Upper lobe of right lung (tissue), 1 donor: ENCODE measurements at regions not wholly inside any gene's neighbourhood (a gene's known extent, or its start where the extent isn't known, plus 50 kb on each side); places are given as distances from the start of the nearest gene placed in this dataset.
"Not testable (repeated sequence)": the region's sequence is repeated elsewhere in the genome, so short reads cannot be mapped to it uniquely, and the experiment has no call there.

Experiments
- ATAC-seq: fragments of 200-7000 bp; cut with Tn5 transposase; one replicate; pipeline ENCODE4 v1.9.1; 2020; ENCODE audit warnings: mild to moderate bottlenecking, moderate library complexity
- DNase-seq: peaks from one replicate; pipeline ENCODE4 v3.0.0-alpha.2; 2020
- H3K27ac ChIP-seq: fragments of 200-600 bp; one replicate; pipeline ENCODE4 v1.8.0; 2022
- H3K27me3 ChIP-seq: fragments of 200-600 bp; one replicate; pipeline ENCODE4 v1.8.0; 2022; ENCODE audit warnings: mild to moderate bottlenecking
- H3K36me3 ChIP-seq: fragments of 200-600 bp; one replicate; pipeline ENCODE4 v1.8.0; 2022
- H3K4me1 ChIP-seq: fragments of 200-600 bp; one replicate; pipeline ENCODE4 v1.8.0; 2022
- H3K4me3 ChIP-seq: fragments of 200-600 bp; one replicate; pipeline ENCODE4 v1.8.0; 2022; ENCODE audit warnings: mild to moderate bottlenecking
- H3K9me3 ChIP-seq: fragments of 200-600 bp; one replicate; pipeline ENCODE4 v1.8.0; 2022
- CTCF ChIP-seq: fragments of 200-600 bp; IDR thresholded peaks from one replicate; pipeline ENCODE4 v1.8.0; 2022; ENCODE audit warnings: antibody characterized with exemption
- intact Hi-C: fragments of 100-400 bp; cut with DNase I; formaldehyde crosslinking; loops from one replicate; pipeline ENCODE4 v1.11.0; 2022
- donor health status: DM: no; HTN: yes; CAD: no; lungs with severe emphysema.

- Histone ChIP-seq H3K4me1 (no peaks in the 10 kb centered on the region), H3K4me3 (no peak overlapping the region), H3K36me3 (no peaks in the 10 kb centered on the region), H3K27ac (no peak overlapping the region), H3K27me3 (no peaks in the 10 kb centered on the region), H3K9me3 (no peaks in the 10 kb centered on the region)
- TF ChIP-seq CTCF = no peak
- intact Hi-C loops = no loop called here
- DNase-seq = no peak
- no peak for ATAC-seq
These were observed 1355.5 kb downstream of the SUCLG1 start for GRCh38 chr2:83103613-83104012.

GRCh38 chr2:83089051-83089450 is 1370.0 kb downstream of the SUCLG1 start:
- intact Hi-C loops = not testable (repeated sequence)

GRCh38 chr2:83085869-83086268 is 1373.2 kb downstream of the SUCLG1 start:
- Histone ChIP-seq H3K4me3 (no peak overlapping the region), H3K27me3 (no peaks in the 10 kb centered on the region), H3K27ac (no peak overlapping the region), H3K36me3 (no peaks in the 10 kb centered on the region), H3K4me1 (no peaks in the 10 kb centered on the region), H3K9me3 (no peaks in the 10 kb centered on the region)
- intact Hi-C loops = no loop called here
- DNase-seq (no peak), ATAC-seq (no peak)
- TF ChIP-seq CTCF = no peak

More at GRCh38 chr2:83089051-83089450, 1370.0 kb downstream of the SUCLG1 start:
- H3K4me1 ChIP-seq, H3K9me3 ChIP-seq, ATAC-seq, H3K27me3 ChIP-seq, H3K27ac ChIP-seq, H3K36me3 ChIP-seq, DNase-seq, H3K4me3 ChIP-seq: not testable (repeated sequence)

- Histone ChIP-seq H3K4me3 (no peak overlapping the region), H3K4me1 (no peaks in the 10 kb centered on the region), H3K9me3 (no peaks in the 10 kb centered on the region), H3K36me3 (no peaks in the 10 kb centered on the region), H3K27ac (no peak overlapping the region), H3K27me3 (no peaks in the 10 kb centered on the region)
- ATAC-seq (peak; percentile 36), DNase-seq (no peak)
- intact Hi-C loops = no loop called here
- no peak for TF ChIP-seq CTCF
These were observed 1377.0 kb downstream of the SUCLG1 start for GRCh38 chr2:83081826-83082690.

- intact Hi-C loops = no loop called here
- ATAC-seq (no peak), DNase-seq (no peak)
- Histone ChIP-seq H3K4me3 (no peak overlapping the region), H3K9me3 (no peaks in the 10 kb centered on the region), H3K27me3 (no peaks in the 10 kb centered on the region), H3K4me1 (no peaks in the 10 kb centered on the region), H3K27ac (no peak overlapping the region), H3K36me3 (no peaks in the 10 kb centered on the region)
- TF ChIP-seq CTCF = no peak
These were observed 1380.1 kb downstream of the SUCLG1 start for GRCh38 chr2:83079007-83079406.

GRCh38 chr2:83072767-83073166 is 1386.3 kb downstream of the SUCLG1 start:
- H3K9me3 ChIP-seq = no peaks in the 10 kb centered on the region
- TF ChIP-seq CTCF = no peak
- DNase-seq (no peak), ATAC-seq (no peak)
- H3K27me3 ChIP-seq = no peaks in the 10 kb centered on the region
- H3K4me3 ChIP-seq = no peak overlapping the region
- no peaks in the 10 kb centered on the region for H3K36me3 ChIP-seq
- intact Hi-C loops = no loop called here
- H3K27ac ChIP-seq = no peak overlapping the region
- H3K4me1 ChIP-seq = no peaks in the 10 kb centered on the region
